CD4-positive, alpha-beta T cell treated with Interleukin-6 at 100 ng/mL for 8 hours (primary cell): ENCODE measurements at regions not wholly inside any gene's neighbourhood (a gene's known extent, or its start where the extent isn't known, plus 50 kb on each side); places are given as distances from the start of the nearest gene placed in this dataset.

ENCODE experiments used
- DNase-seq: peaks from one replicate; pipeline ENCODE4 v3.0.0-alpha.2; 2020; ENCODE audit warnings: mixed read lengths, low spot score

GRCh38 chr5:175107865-175108264 lies 336.1 kb downstream of the DRD1 start:
- no peak for DNase-seq

GRCh38 chr5:175107028-175107588 lies 336.9 kb downstream of the DRD1 start:
- no peak for DNase-seq

GRCh38 chr5:175104677-175105076 lies 339.3 kb downstream of the DRD1 start:
- no peak for DNase-seq

DNA sequence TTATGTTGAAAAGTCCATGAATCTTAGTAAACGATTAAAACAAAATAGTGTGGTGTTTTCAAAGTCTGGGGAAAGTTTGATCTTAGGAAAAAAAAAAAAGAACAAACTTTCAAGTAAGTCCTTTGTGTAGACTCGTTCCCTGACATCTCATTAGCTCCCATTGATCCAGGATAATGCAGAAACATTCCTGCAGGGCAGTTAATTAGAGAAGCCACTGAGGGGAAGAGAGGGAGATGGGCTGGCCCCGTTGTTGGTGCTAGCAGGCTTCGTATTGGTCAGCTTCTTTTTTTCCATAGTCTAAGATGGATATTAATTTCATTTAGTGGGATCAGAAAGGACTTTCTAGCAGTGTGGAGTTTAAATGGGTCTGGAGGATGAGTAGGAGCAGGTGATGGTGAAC lies 340.2 kb downstream of the DRD1 start:
- DNase-seq: no peak

DNA sequence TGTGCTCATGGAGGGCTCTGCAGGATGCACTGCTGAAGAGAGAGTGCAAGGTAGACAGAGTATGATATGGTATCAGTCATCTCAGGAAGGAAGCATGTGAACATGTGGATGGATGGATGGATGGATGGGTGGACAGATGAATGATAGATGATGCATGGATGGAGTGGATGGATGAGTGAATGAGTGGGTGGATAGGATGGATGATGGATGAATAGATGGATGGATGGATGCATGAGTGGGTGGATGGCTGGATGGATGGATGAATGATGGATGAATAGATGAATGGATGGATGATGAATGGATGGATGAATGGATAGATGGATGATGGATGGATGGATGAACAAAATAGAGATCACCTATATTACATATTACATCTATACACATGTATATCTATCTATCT lies 341.3 kb downstream of the DRD1 start:
- no peak for DNase-seq

DNA sequence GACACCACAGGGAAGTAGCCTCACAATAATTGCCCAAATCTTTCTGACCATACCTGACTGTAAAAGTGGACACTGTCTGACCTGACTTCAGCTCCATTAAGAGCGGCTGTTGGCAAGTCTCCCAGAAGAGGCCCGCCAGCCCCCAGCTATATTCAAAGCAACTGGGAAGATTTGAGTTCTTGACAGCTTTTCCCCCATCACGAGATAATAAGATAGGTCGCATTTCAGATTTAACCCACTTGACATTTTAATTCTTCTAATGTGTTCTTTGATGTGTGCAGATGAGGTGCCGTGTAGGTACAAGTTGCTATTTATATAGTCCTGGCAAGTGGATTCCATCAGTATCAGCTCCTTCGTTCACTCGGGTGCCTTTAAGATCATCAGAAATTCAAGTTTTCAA lies 345.7 kb downstream of the DRD1 start:
- DNase-seq: no peak

GRCh38 chr5:175096469-175097165 lies 347.4 kb downstream of the DRD1 start:
- no peak for DNase-seq

DNA sequence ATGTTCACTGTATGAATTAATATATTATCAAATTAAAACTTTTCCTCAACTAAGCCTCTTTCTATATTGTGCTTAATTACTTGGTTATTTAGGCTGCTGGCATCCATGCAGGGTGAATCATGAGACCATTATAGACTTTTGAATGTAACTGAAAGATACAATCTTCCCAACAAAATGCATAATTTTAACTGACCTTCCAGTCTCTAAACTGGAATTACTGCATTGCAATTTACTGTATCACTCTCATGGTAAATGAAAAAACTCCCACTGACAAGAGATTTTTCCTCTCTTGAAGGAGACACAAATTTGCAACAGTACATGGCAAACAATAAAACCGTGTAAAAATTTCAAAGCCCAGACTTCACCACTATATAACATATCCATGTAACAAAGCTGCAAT lies 349.5 kb downstream of the DRD1 start:
- DNase-seq: no peak

- DNase-seq: no peak
Observed at GRCh38 chr5:175092691-175093090, 351.3 kb downstream of the DRD1 start.

GRCh38 chr5:175088963-175089362 lies 355.0 kb downstream of the DRD1 start:
- DNase-seq: no peak

DNA sequence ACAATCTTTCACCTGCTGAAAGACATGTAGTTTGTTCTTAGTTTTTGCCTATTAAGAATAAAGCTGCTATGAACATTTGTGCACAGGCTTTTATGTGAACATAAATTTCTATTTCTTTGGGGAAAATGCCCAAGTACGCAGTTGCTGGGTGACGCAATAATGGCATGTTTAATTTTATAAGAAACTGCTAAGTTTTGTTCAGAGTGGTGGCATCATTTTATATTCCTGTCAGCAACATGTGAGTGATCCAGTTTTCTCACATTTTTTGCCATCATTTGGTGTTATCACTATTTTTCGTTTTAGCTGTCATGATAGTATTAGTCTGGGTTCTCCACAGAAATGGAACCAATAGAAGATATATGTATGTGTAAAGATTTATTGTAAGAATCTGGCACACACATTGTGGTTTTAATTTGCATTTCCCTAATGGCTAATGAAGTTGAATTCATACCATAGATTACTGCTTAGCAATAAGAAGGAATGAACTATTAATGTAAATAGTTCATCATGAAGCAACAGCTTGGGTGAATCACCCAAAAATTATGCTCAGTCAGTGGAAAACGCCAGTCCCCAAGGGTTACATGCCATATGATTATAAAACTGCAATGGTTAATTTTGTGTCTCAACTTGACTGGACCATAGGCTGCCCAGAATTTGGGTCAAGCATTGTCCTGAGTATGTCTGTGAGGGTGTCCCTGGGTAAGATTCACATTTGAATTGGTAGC lies 358.6 kb downstream of the MSX2 start:
- DNase-seq: no peak

DNA sequence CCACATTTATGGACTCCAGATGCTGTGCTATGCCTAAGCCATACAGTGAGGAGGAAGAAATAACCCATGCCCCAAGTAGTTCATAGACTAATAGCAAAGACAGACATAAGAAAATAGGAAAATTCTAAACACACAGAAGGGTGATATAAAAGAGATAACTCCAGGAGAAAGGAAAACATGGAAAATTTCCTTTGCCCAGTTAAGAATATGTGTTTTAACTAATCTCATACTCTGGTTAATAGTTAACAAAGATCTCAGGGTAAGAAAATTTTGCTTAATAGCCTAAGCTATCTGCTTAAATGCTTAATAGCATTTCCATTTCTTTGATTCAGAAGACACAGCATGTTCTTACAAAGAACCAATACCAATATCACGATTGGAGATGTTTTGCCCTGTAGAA lies 358.0 kb downstream of the MSX2 start:
- DNase-seq: no peak

- no peak for DNase-seq
Observed at GRCh38 chr5:175079707-175080106, 355.3 kb downstream of the MSX2 start.

GRCh38 chr5:175070283-175070682 lies 345.9 kb downstream of the MSX2 start:
- no peak for DNase-seq

DNA sequence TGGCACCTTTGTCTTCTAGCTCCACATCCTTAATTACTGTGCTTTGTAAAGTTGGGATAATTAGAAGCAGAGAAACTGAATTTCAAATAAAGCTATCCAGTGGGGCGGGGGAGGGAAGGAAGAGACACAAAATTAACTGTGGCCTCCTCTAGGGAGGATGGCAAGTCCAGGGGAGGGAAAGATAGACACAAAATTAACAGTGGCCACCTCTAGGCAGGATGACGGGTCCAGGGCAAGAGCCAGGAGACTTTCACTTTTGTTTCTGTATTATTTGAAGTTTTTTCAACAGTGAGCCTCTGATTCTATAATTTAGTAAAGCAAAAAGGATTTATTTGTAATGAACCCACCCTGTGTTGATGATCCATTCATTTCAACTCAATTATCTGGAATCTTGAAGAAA lies 335.9 kb downstream of the MSX2 start:
- DNase-seq: no peak

GRCh38 chr5:175059687-175060211 lies 335.4 kb downstream of the MSX2 start:
- DNase-seq: no peak

GRCh38 chr5:175056831-175057230 lies 332.4 kb downstream of the MSX2 start:
- no peak for DNase-seq

GRCh38 chr5:175054243-175054642 lies 329.9 kb downstream of the MSX2 start:
- DNase-seq: no peak

DNA sequence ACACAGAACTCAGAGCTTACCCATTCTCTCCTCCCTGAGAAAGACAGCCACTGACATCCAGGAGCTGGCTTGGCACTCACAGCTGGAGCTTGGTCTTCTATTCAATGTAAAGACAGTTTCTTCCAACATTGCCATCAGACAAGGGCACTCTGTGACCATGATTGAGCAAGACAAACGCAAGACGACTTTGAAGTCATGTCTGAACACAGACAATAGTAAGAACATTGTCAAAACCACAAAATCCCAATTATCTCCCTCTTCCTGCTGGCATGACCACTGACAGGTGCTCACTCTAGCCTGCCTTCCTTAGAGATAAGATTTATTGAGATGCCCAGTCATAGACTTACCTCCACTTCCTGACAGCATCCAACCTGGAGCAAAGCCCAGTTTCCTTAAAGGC lies 328.0 kb downstream of the MSX2 start:
- DNase-seq: no peak

GRCh38 chr5:175047048-175047447 lies 322.7 kb downstream of the MSX2 start:
- DNase-seq: no peak

- no peak for DNase-seq
Observed at GRCh38 chr5:175045820-175046219, 321.4 kb downstream of the MSX2 start.

DNA sequence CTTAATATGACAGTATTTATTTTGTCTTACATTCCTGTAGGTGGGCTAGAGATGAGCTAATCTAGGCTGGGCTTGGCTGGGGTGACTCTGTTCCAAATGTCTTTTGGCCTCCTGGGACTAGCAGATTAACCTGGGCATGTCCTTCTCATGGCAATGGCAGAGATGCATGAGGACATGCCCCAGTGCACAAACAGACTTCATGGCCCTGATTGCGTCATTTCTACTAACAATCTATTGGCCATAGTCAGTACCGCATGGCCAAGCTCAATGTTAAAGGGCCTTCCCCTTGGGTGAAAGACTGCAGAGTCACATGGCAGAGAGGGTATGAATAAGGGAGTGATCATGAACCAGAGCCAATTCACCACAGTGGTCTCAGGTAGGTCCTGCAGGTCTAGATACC lies 313.4 kb downstream of the MSX2 start:
- DNase-seq: no peak

DNA sequence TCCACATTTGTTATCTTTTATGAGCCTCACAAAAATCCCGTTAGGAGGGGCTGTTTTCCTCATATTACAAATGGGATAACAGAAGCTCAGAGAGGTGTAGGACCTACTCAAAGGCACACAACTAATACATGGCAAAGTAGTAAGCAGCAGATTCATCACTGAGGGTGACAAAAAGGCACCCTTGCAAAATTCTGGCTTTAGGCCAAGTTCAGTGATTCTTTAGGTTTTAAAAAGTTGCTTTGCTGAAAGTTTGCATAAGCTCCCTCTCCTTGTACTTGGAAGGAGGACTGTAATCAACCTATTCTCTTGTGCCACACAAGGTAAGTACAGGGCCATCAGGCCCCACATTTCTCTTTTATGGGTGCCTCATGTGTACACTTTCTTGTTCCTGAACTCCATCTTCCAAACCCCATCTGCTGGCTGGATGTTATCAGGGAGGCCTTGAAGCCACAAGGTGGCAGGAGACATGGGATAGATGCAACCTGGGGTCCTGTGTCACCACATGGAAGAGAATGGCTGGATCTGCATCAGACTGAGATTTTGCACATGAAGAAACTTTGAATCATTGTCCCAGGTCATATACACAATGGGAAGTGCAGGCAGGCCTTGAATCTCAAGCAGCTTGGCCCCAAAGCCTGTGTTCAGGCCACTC lies 311.6 kb downstream of the MSX2 start:
- no peak for DNase-seq
